ENCODE measurements at regions not wholly inside any gene's neighbourhood (a gene's known extent, or its start where the extent isn't known, plus 50 kb on each side); places are given as distances from the start of the nearest gene placed in this dataset.
"Not testable (repeated sequence)": the region's sequence is repeated elsewhere in the genome, so short reads cannot be mapped to it uniquely, and the experiment has no call there.

- CTCF ChIA-PET: not testable (repeated sequence)
Observed at GRCh38 chr13:28570356-28570755, 75.4 kb upstream of the FLT1 start.

GRCh38 chr13:28569886-28570285, 75.0 kb upstream of the FLT1 start:
- H3K4me3 Mint-ChIP-seq: no peak overlapping the region
- peaks cover 10% of the 10 kb centered on the region for H3K4me1 Mint-ChIP-seq (ENCODE audit: low read depth)
- H3K27me3 Mint-ChIP-seq: peaks cover 6% of the 10 kb centered on the region
- ChIA-PET CTCF (no interaction called here), POLR2A (no interaction called here)
- no peak for DNase-seq
- no peaks in the 10 kb centered on the region for H3K36me3 Mint-ChIP-seq
- no peak overlapping the region for H3K27ac Mint-ChIP-seq
- intact Hi-C loops (cut with micrococcal nuclease): no loop called here
- peaks cover 1% of the 10 kb centered on the region for H3K9me3 Mint-ChIP-seq

More at GRCh38 chr13:28570356-28570755, 75.4 kb upstream of the FLT1 start:
- H3K9me3 Mint-ChIP-seq; H3K4me3 Mint-ChIP-seq; DNase-seq; H3K36me3 Mint-ChIP-seq; H3K27me3 Mint-ChIP-seq; intact Hi-C loops (cut with micrococcal nuclease); H3K27ac Mint-ChIP-seq: not testable (repeated sequence)
- peaks cover 13% of the 10 kb centered on the region for H3K4me1 Mint-ChIP-seq (ENCODE audit: low read depth)
- POLR2A ChIA-PET: interaction anchor here (0.7 kb wide), 1 partner anchor 36 kb away, joined by 3 read pairs; no protein-coding TSS in a partner anchor

- H3K9me3 Mint-ChIP-seq: no peaks in the 10 kb centered on the region
- no peaks in the 10 kb centered on the region for H3K36me3 Mint-ChIP-seq
- no peak overlapping the region for H3K4me3 Mint-ChIP-seq
- ChIA-PET CTCF (interaction anchor here (0.8 kb wide), 1 partner anchor 68 kb away, joined by 3 read pairs; no protein-coding TSS in a partner anchor), POLR2A (no interaction called here)
- intact Hi-C loops (cut with micrococcal nuclease): no loop called here
- no peak for DNase-seq
- H3K27me3 Mint-ChIP-seq: peaks cover 5% of the 10 kb centered on the region
- H3K4me1 Mint-ChIP-seq (ENCODE audit: low read depth): no peaks in the 10 kb centered on the region
- H3K27ac Mint-ChIP-seq: no peak overlapping the region
Observed at GRCh38 chr13:28568286-28568685, 73.4 kb upstream of the FLT1 start.

GRCh38 chr13:28566891-28567290, 72.0 kb upstream of the FLT1 start:
- ChIA-PET CTCF (no interaction called here), POLR2A (no interaction called here)
- peaks cover 5% of the 10 kb centered on the region for H3K27me3 Mint-ChIP-seq
- no peak overlapping the region for H3K4me3 Mint-ChIP-seq
- H3K27ac Mint-ChIP-seq: no peak overlapping the region
- no peaks in the 10 kb centered on the region for H3K4me1 Mint-ChIP-seq (ENCODE audit: low read depth)
- intact Hi-C loops (cut with micrococcal nuclease): no loop called here
- no peak for DNase-seq
- no peaks in the 10 kb centered on the region for H3K9me3 Mint-ChIP-seq
- no peaks in the 10 kb centered on the region for H3K36me3 Mint-ChIP-seq

GRCh38 chr13:28566283-28566682, 71.4 kb upstream of the FLT1 start:
- Mint-ChIP-seq H3K4me1 (ENCODE audit: low read depth) (no peaks in the 10 kb centered on the region), H3K27me3 (peaks cover 5% of the 10 kb centered on the region), H3K27ac (no peak overlapping the region), H3K36me3 (no peaks in the 10 kb centered on the region), H3K4me3 (no peak overlapping the region), H3K9me3 (no peaks in the 10 kb centered on the region)
- POLR2A ChIA-PET: no interaction called here
- DNase-seq: no peak
- intact Hi-C loops (cut with micrococcal nuclease): no loop called here
- CTCF ChIA-PET: no interaction called here

- intact Hi-C loops (cut with micrococcal nuclease): no loop called here
- peaks cover 7% of the 10 kb centered on the region for H3K27me3 Mint-ChIP-seq
- no peaks in the 10 kb centered on the region for H3K4me1 Mint-ChIP-seq (ENCODE audit: low read depth)
- H3K36me3 Mint-ChIP-seq: no peaks in the 10 kb centered on the region
- DNase-seq: no peak
- no peak overlapping the region for H3K4me3 Mint-ChIP-seq
- CTCF ChIA-PET: interaction anchor here (0.8 kb wide), 1 partner anchor 72 kb away, joined by 3 read pairs; no protein-coding TSS in a partner anchor
- POLR2A ChIA-PET: no interaction called here
- H3K27ac Mint-ChIP-seq: no peak overlapping the region
- no peaks in the 10 kb centered on the region for H3K9me3 Mint-ChIP-seq
Observed at GRCh38 chr13:28564030-28564429, 69.1 kb upstream of the FLT1 start.

- peaks cover 7% of the 10 kb centered on the region for H3K27me3 Mint-ChIP-seq
- intact Hi-C loops (cut with micrococcal nuclease): no loop called here
- no peak for DNase-seq
- H3K4me1 Mint-ChIP-seq (ENCODE audit: low read depth): no peaks in the 10 kb centered on the region
- H3K36me3 Mint-ChIP-seq: no peaks in the 10 kb centered on the region
- CTCF ChIA-PET: interaction anchor here (0.8 kb wide), 1 partner anchor 72 kb away, joined by 3 read pairs; no protein-coding TSS in a partner anchor
- H3K4me3 Mint-ChIP-seq: no peak overlapping the region
- H3K27ac Mint-ChIP-seq: no peak overlapping the region
- POLR2A ChIA-PET: no interaction called here
- no peaks in the 10 kb centered on the region for H3K9me3 Mint-ChIP-seq
Observed at GRCh38 chr13:28563609-28564008, 68.7 kb upstream of the FLT1 start.

GRCh38 chr13:28560612-28561011, 65.7 kb upstream of the FLT1 start:
- no peak for DNase-seq
- CTCF ChIA-PET: no interaction called here
- POLR2A ChIA-PET: no interaction called here
- intact Hi-C loops (cut with micrococcal nuclease): no loop called here
- H3K27ac Mint-ChIP-seq: no peak overlapping the region
- no peaks in the 10 kb centered on the region for H3K4me1 Mint-ChIP-seq (ENCODE audit: low read depth)
- peaks cover 6% of the 10 kb centered on the region for H3K27me3 Mint-ChIP-seq
- no peak overlapping the region for H3K4me3 Mint-ChIP-seq
- H3K9me3 Mint-ChIP-seq: no peaks in the 10 kb centered on the region
- H3K36me3 Mint-ChIP-seq: no peaks in the 10 kb centered on the region

GRCh38 chr13:28559636-28560259, 64.8 kb upstream of the FLT1 start:
- H3K27me3 Mint-ChIP-seq: peaks cover 6% of the 10 kb centered on the region
- ChIA-PET POLR2A (no interaction called here), CTCF (no interaction called here)
- intact Hi-C loops (cut with micrococcal nuclease): no loop called here
- H3K4me1 Mint-ChIP-seq (ENCODE audit: low read depth): no peaks in the 10 kb centered on the region
- H3K4me3 Mint-ChIP-seq: no peak overlapping the region
- H3K36me3 Mint-ChIP-seq: no peaks in the 10 kb centered on the region
- no peak overlapping the region for H3K27ac Mint-ChIP-seq
- DNase-seq: no peak
- H3K9me3 Mint-ChIP-seq: no peaks in the 10 kb centered on the region

GRCh38 chr13:28558567-28558966, 63.6 kb upstream of the FLT1 start:
- CTCF ChIA-PET: no interaction called here
- no peak overlapping the region for H3K27ac Mint-ChIP-seq
- POLR2A ChIA-PET: no interaction called here
- DNase-seq: no peak
- no peaks in the 10 kb centered on the region for H3K4me1 Mint-ChIP-seq (ENCODE audit: low read depth)
- no peak overlapping the region for H3K4me3 Mint-ChIP-seq
- intact Hi-C loops (cut with micrococcal nuclease): no loop called here
- peaks cover 6% of the 10 kb centered on the region for H3K27me3 Mint-ChIP-seq
- no peaks in the 10 kb centered on the region for H3K36me3 Mint-ChIP-seq
- no peaks in the 10 kb centered on the region for H3K9me3 Mint-ChIP-seq

GRCh38 chr13:28557725-28558520, 63.0 kb upstream of the FLT1 start:
- intact Hi-C loops (cut with micrococcal nuclease): no loop called here

GRCh38 chr13:28555096-28555495, 60.2 kb upstream of the FLT1 start:
- peaks cover 6% of the 10 kb centered on the region for H3K27me3 Mint-ChIP-seq
- no peak for DNase-seq
- H3K36me3 Mint-ChIP-seq: no peaks in the 10 kb centered on the region
- no peaks in the 10 kb centered on the region for H3K9me3 Mint-ChIP-seq
- no peak overlapping the region for H3K27ac Mint-ChIP-seq
- H3K4me1 Mint-ChIP-seq (ENCODE audit: low read depth): peaks cover 15% of the 10 kb centered on the region
- intact Hi-C loops (cut with micrococcal nuclease): no loop called here
- POLR2A ChIA-PET: no interaction called here
- H3K4me3 Mint-ChIP-seq: no peak overlapping the region
- CTCF ChIA-PET: no interaction called here

More at GRCh38 chr13:28557725-28558520, 63.0 kb upstream of the FLT1 start:
- Mint-ChIP-seq H3K4me1 (ENCODE audit: low read depth) (no peaks in the 10 kb centered on the region), H3K36me3 (no peaks in the 10 kb centered on the region), H3K9me3 (no peaks in the 10 kb centered on the region), H3K4me3 (no peak overlapping the region), H3K27me3 (peaks cover 6% of the 10 kb centered on the region), H3K27ac (no peak overlapping the region)
- DNase-seq: no peak
- POLR2A ChIA-PET: no interaction called here
- CTCF ChIA-PET: no interaction called here

GRCh38 chr13:28553971-28554370, 59.0 kb upstream of the FLT1 start:
- CTCF ChIA-PET: no interaction called here
- H3K4me3 Mint-ChIP-seq: no peak overlapping the region
- H3K27me3 Mint-ChIP-seq: peaks cover 5% of the 10 kb centered on the region
- H3K36me3 Mint-ChIP-seq: no peaks in the 10 kb centered on the region
- no peak overlapping the region for H3K27ac Mint-ChIP-seq
- DNase-seq: no peak
- H3K9me3 Mint-ChIP-seq: no peaks in the 10 kb centered on the region
- intact Hi-C loops (cut with micrococcal nuclease): no loop called here
- POLR2A ChIA-PET: no interaction called here
- peaks cover 16% of the 10 kb centered on the region for H3K4me1 Mint-ChIP-seq (ENCODE audit: low read depth)
